Putamen (tissue), 1 donor: ENCODE measurements at regions not wholly inside any gene's neighbourhood (a gene's known extent, or its start where the extent isn't known, plus 50 kb on each side); places are given as distances from the start of the nearest gene placed in this dataset.
"Not testable (repeated sequence)": the region's sequence is repeated elsewhere in the genome, so short reads cannot be mapped to it uniquely, and the experiment has no call there.

Experiments
- DNase-seq: peaks from one replicate; pipeline ENCODE4 v3.0.0-alpha.2; 2016; ENCODE audit warnings: low spot score

- no peak for DNase-seq
Observed at GRCh38 chr6:159400826-159401225, 231.6 kb downstream of the FNDC1 start.

GRCh38 chr6:159399751-159400221, 230.6 kb downstream of the FNDC1 start:
- DNase-seq = no peak

GRCh38 chr6:159398633-159399032, 229.4 kb downstream of the FNDC1 start:
- no peak for DNase-seq

- DNase-seq = no peak
Observed at GRCh38 chr6:159397753-159398152, 228.6 kb downstream of the FNDC1 start.

- DNase-seq = no peak
Observed at GRCh38 chr6:159395609-159396008, 226.4 kb downstream of the FNDC1 start.

- DNase-seq = not testable (repeated sequence)
Observed at GRCh38 chr6:159392695-159393094, 223.5 kb downstream of the FNDC1 start.

GRCh38 chr6:159390381-159390780, 221.2 kb downstream of the FNDC1 start:
- no peak for DNase-seq

- DNase-seq = no peak
Observed at GRCh38 chr6:159389695-159390094, 220.5 kb downstream of the FNDC1 start.

- DNase-seq = no peak
Observed at GRCh38 chr6:159380114-159380513, 210.9 kb downstream of the FNDC1 start.

GRCh38 chr6:159378411-159379328, 209.5 kb downstream of the FNDC1 start:
- DNase-seq = no peak

- no peak for DNase-seq
Observed at GRCh38 chr6:159376516-159377158, 207.4 kb downstream of the FNDC1 start.

- DNase-seq = no peak
Observed at GRCh38 chr6:159375014-159375413, 205.8 kb downstream of the FNDC1 start.

GRCh38 chr6:159373670-159374069, 204.5 kb downstream of the FNDC1 start:
- no peak for DNase-seq

GRCh38 chr6:159372333-159372732, 203.1 kb downstream of the FNDC1 start:
- no peak for DNase-seq

GRCh38 chr6:159360306-159360705, 191.1 kb downstream of the FNDC1 start:
- no peak for DNase-seq

GRCh38 chr6:159359581-159360297, 190.5 kb downstream of the FNDC1 start:
- DNase-seq = no peak

- DNase-seq = no peak
Observed at GRCh38 chr6:159358562-159358961, 189.4 kb downstream of the FNDC1 start.

GRCh38 chr6:159357211-159357915, 188.2 kb downstream of the FNDC1 start:
- DNase-seq = no peak

GRCh38 chr6:159353193-159353592, 184.0 kb downstream of the FNDC1 start:
- no peak for DNase-seq

GRCh38 chr6:159351707-159352106, 182.5 kb downstream of the FNDC1 start:
- DNase-seq = no peak

GRCh38 chr6:159349915-159350314, 180.7 kb downstream of the FNDC1 start:
- DNase-seq = no peak

GRCh38 chr6:159343709-159344108, 174.5 kb downstream of the FNDC1 start:
- no peak for DNase-seq
